Stimulated activated memory B cell treated with anti-CD40 and anti-IgM and Interleukin-4, amounts not matched to agents 10 μg/mL and 1 μg/mL and 100 μg/mL, for 72 hours (primary cell): ENCODE measurements at regions not wholly inside any gene's neighbourhood (a gene's known extent, or its start where the extent isn't known, plus 50 kb on each side); places are given as distances from the start of the nearest gene placed in this dataset.

Experiments
- ATAC-seq: fragments of 150-1000 bp; cut with Tn5 transposase; 2 replicates; pipeline ENCODE4 v1.10.0; 2021
- H3K27ac Mint-ChIP-seq: one replicate; pipeline ENCODE4 v1.8.0; 2022; ENCODE audit warnings: mild to moderate bottlenecking, mixed read lengths
- H3K27me3 Mint-ChIP-seq: one replicate; pipeline ENCODE4 v1.8.0; 2022; ENCODE audit warnings: mixed read lengths
- H3K36me3 Mint-ChIP-seq: one replicate; pipeline ENCODE4 v1.8.0; 2022; ENCODE audit warnings: mixed read lengths
- H3K4me1 Mint-ChIP-seq: one replicate; pipeline ENCODE4 v1.8.0; 2022; ENCODE audit warnings: mixed read lengths
- H3K4me3 Mint-ChIP-seq: one replicate; pipeline ENCODE4 v1.8.0; 2022; ENCODE audit warnings: mild to moderate bottlenecking, moderate library complexity, mixed read lengths
- H3K9me3 Mint-ChIP-seq: one replicate; pipeline ENCODE4 v1.8.0; 2022; ENCODE audit warnings: mixed read lengths

- no peak for ATAC-seq
- no peaks in the 10 kb centered on the region for H3K27me3 Mint-ChIP-seq
- no peaks in the 10 kb centered on the region for H3K36me3 Mint-ChIP-seq
- H3K4me3 Mint-ChIP-seq = no peak overlapping the region
- peaks cover 27% of the 10 kb centered on the region for H3K4me1 Mint-ChIP-seq
- H3K27ac Mint-ChIP-seq = no peak overlapping the region
- H3K9me3 Mint-ChIP-seq = no peaks in the 10 kb centered on the region
Observed at GRCh38 chr5:17428176-17428800, 69.7 kb upstream of the TAF11L2 start.

GRCh38 chr5:17429353-17429752 lies 68.7 kb upstream of the TAF11L2 start:
- H3K27me3 Mint-ChIP-seq = no peaks in the 10 kb centered on the region
- no peak for ATAC-seq
- no peaks in the 10 kb centered on the region for H3K9me3 Mint-ChIP-seq
- H3K36me3 Mint-ChIP-seq = no peaks in the 10 kb centered on the region
- H3K27ac Mint-ChIP-seq = no peak overlapping the region
- H3K4me3 Mint-ChIP-seq = no peak overlapping the region
- peaks cover 27% of the 10 kb centered on the region for H3K4me1 Mint-ChIP-seq

GRCh38 chr5:17430241-17430640 lies 67.8 kb upstream of the TAF11L2 start:
- ATAC-seq = no peak
- Mint-ChIP-seq H3K27ac (no peak overlapping the region), H3K27me3 (no peaks in the 10 kb centered on the region), H3K4me3 (no peak overlapping the region), H3K9me3 (no peaks in the 10 kb centered on the region), H3K36me3 (no peaks in the 10 kb centered on the region), H3K4me1 (peaks cover 25% of the 10 kb centered on the region)

GRCh38 chr5:17431272-17432050 lies 66.6 kb upstream of the TAF11L2 start:
- no peaks in the 10 kb centered on the region for H3K36me3 Mint-ChIP-seq
- H3K4me1 Mint-ChIP-seq = peaks cover 24% of the 10 kb centered on the region
- ATAC-seq = no peak
- no peaks in the 10 kb centered on the region for H3K9me3 Mint-ChIP-seq
- H3K27me3 Mint-ChIP-seq = no peaks in the 10 kb centered on the region
- no peak overlapping the region for H3K4me3 Mint-ChIP-seq
- no peak overlapping the region for H3K27ac Mint-ChIP-seq

- H3K4me1 Mint-ChIP-seq = peaks cover 32% of the 10 kb centered on the region
- no peak overlapping the region for H3K4me3 Mint-ChIP-seq
- H3K36me3 Mint-ChIP-seq = no peaks in the 10 kb centered on the region
- ATAC-seq = no peak
- H3K27me3 Mint-ChIP-seq = no peaks in the 10 kb centered on the region
- H3K27ac Mint-ChIP-seq = no peak overlapping the region
- no peaks in the 10 kb centered on the region for H3K9me3 Mint-ChIP-seq
Observed at GRCh38 chr5:17432569-17432968, 65.5 kb upstream of the TAF11L2 start.

- H3K36me3 Mint-ChIP-seq = no peaks in the 10 kb centered on the region
- no peaks in the 10 kb centered on the region for H3K27me3 Mint-ChIP-seq
- no peak overlapping the region for H3K27ac Mint-ChIP-seq
- no peak for ATAC-seq
- peaks cover 33% of the 10 kb centered on the region for H3K4me1 Mint-ChIP-seq
- H3K9me3 Mint-ChIP-seq = no peaks in the 10 kb centered on the region
- H3K4me3 Mint-ChIP-seq = no peak overlapping the region
Observed at GRCh38 chr5:17433406-17433805, 64.6 kb upstream of the TAF11L2 start.

GRCh38 chr5:17434982-17435381 lies 63.0 kb upstream of the TAF11L2 start:
- no peaks in the 10 kb centered on the region for H3K27me3 Mint-ChIP-seq
- H3K36me3 Mint-ChIP-seq = no peaks in the 10 kb centered on the region
- no peaks in the 10 kb centered on the region for H3K9me3 Mint-ChIP-seq
- ATAC-seq = no peak
- H3K4me3 Mint-ChIP-seq = no peak overlapping the region
- H3K4me1 Mint-ChIP-seq = peaks cover 33% of the 10 kb centered on the region
- peak overlapping the region; percentile 84 for H3K27ac Mint-ChIP-seq

GRCh38 chr5:17436350-17436749 lies 61.7 kb upstream of the TAF11L2 start:
- H3K9me3 Mint-ChIP-seq = peaks cover 6% of the 10 kb centered on the region
- H3K27me3 Mint-ChIP-seq = no peaks in the 10 kb centered on the region
- H3K36me3 Mint-ChIP-seq = no peaks in the 10 kb centered on the region
- H3K4me1 Mint-ChIP-seq = peaks cover 33% of the 10 kb centered on the region
- ATAC-seq = peak; percentile 59
- H3K27ac Mint-ChIP-seq = peak overlapping the region; percentile 84
- H3K4me3 Mint-ChIP-seq = peak overlapping the region; percentile 63

- Mint-ChIP-seq H3K9me3 (peaks cover 6% of the 10 kb centered on the region), H3K4me3 (peak overlapping the region; percentile 63), H3K27me3 (no peaks in the 10 kb centered on the region), H3K27ac (peak overlapping the region; percentile 84), H3K36me3 (no peaks in the 10 kb centered on the region), H3K4me1 (peaks cover 30% of the 10 kb centered on the region)
- peak; percentile 80 for ATAC-seq
Observed at GRCh38 chr5:17436761-17437221, 61.2 kb upstream of the TAF11L2 start.

GRCh38 chr5:17438027-17438426 lies 60.0 kb upstream of the TAF11L2 start:
- H3K4me3 Mint-ChIP-seq = no peak overlapping the region
- H3K4me1 Mint-ChIP-seq = peaks cover 23% of the 10 kb centered on the region
- no peaks in the 10 kb centered on the region for H3K36me3 Mint-ChIP-seq
- H3K27ac Mint-ChIP-seq = no peak overlapping the region
- H3K9me3 Mint-ChIP-seq = peaks cover 6% of the 10 kb centered on the region
- no peak for ATAC-seq
- no peaks in the 10 kb centered on the region for H3K27me3 Mint-ChIP-seq

GRCh38 chr5:17439956-17440355 lies 58.1 kb upstream of the TAF11L2 start:
- no peak overlapping the region for H3K4me3 Mint-ChIP-seq
- ATAC-seq = no peak
- no peaks in the 10 kb centered on the region for H3K36me3 Mint-ChIP-seq
- H3K27ac Mint-ChIP-seq = no peak overlapping the region
- peaks cover 6% of the 10 kb centered on the region for H3K9me3 Mint-ChIP-seq
- H3K27me3 Mint-ChIP-seq = no peaks in the 10 kb centered on the region
- H3K4me1 Mint-ChIP-seq = peaks cover 23% of the 10 kb centered on the region

GRCh38 chr5:17440766-17441165 lies 57.3 kb upstream of the TAF11L2 start:
- H3K4me1 Mint-ChIP-seq = peaks cover 19% of the 10 kb centered on the region
- no peak for ATAC-seq
- H3K27ac Mint-ChIP-seq = no peak overlapping the region
- no peaks in the 10 kb centered on the region for H3K27me3 Mint-ChIP-seq
- H3K9me3 Mint-ChIP-seq = peaks cover 6% of the 10 kb centered on the region
- H3K36me3 Mint-ChIP-seq = no peaks in the 10 kb centered on the region
- H3K4me3 Mint-ChIP-seq = no peak overlapping the region

- no peak overlapping the region for H3K4me3 Mint-ChIP-seq
- H3K27me3 Mint-ChIP-seq = no peaks in the 10 kb centered on the region
- no peaks in the 10 kb centered on the region for H3K36me3 Mint-ChIP-seq
- no peak for ATAC-seq
- peaks cover 6% of the 10 kb centered on the region for H3K9me3 Mint-ChIP-seq
- H3K4me1 Mint-ChIP-seq = peaks cover 13% of the 10 kb centered on the region
- H3K27ac Mint-ChIP-seq = no peak overlapping the region
Observed at GRCh38 chr5:17441351-17441750, 56.7 kb upstream of the TAF11L2 start.

GRCh38 chr5:17443333-17444130 lies 54.5 kb upstream of the TAF11L2 start:
- no peaks in the 10 kb centered on the region for H3K4me1 Mint-ChIP-seq
- H3K4me3 Mint-ChIP-seq = no peak overlapping the region
- no peaks in the 10 kb centered on the region for H3K27me3 Mint-ChIP-seq
- no peak for ATAC-seq
- no peaks in the 10 kb centered on the region for H3K36me3 Mint-ChIP-seq
- peaks cover 6% of the 10 kb centered on the region for H3K9me3 Mint-ChIP-seq
- H3K27ac Mint-ChIP-seq = no peak overlapping the region

- Mint-ChIP-seq H3K4me3 (no peak overlapping the region), H3K36me3 (no peaks in the 10 kb centered on the region), H3K4me1 (no peaks in the 10 kb centered on the region), H3K27ac (no peak overlapping the region), H3K9me3 (peaks cover 10% of the 10 kb centered on the region), H3K27me3 (no peaks in the 10 kb centered on the region)
- no peak for ATAC-seq
Observed at GRCh38 chr5:17444496-17444895, 53.5 kb upstream of the TAF11L2 start.
